ENCODE measurements at regions not wholly inside any gene's neighbourhood (a gene's known extent, or its start where the extent isn't known, plus 50 kb on each side); places are given as distances from the start of the nearest gene placed in this dataset.

DNA sequence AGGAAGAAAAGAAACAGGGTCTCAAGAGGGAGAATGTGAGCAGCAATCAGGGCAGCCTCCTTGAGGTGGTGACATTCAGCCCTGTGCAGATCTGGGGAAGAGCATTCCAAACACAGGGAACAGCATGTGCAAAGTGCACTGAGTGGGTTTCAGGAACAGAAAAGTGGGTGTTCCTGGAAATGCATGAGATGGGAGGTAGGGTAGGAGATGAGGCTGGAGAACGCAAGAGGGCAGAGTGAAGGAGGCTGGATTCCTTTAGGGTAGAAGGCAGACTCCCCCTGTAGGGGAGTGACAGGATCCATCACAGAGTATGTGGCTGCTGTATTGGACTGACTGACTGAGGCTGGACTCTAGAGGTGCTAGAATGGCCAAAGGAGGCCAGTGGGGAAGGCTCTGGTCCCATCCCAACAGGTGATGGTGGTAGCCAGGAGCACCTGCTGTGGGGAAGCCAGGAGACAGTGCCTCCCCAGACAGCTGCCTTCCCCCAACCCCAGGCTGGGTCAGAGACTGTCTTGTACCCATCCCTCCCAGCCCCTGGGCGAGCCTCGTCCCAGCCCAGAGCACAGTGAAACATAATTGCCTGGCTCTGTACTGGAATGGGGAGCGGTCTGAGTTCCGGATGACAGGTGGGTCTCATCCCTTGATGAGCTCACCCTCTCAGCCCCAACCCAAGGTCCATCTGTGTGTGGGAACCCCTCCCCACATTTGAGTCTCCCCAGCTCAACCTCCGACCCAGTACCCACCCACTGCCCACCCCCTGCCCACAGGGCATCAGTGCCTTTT, 419.4 kb downstream of the MN1 start:
- TF ChIP-seq, protein P1, sequence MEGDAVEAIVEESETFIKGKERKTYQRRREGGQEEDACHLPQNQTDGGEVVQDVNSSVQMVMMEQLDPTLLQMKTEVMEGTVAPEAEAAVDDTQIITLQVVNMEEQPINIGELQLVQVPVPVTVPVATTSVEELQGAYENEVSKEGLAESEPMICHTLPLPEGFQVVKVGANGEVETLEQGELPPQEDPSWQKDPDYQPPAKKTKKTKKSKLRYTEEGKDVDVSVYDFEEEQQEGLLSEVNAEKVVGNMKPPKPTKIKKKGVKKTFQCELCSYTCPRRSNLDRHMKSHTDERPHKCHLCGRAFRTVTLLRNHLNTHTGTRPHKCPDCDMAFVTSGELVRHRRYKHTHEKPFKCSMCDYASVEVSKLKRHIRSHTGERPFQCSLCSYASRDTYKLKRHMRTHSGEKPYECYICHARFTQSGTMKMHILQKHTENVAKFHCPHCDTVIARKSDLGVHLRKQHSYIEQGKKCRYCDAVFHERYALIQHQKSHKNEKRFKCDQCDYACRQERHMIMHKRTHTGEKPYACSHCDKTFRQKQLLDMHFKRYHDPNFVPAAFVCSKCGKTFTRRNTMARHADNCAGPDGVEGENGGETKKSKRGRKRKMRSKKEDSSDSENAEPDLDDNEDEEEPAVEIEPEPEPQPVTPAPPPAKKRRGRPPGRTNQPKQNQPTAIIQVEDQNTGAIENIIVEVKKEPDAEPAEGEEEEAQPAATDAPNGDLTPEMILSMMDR (conservative IDR thresholded peaks at IDR 0.05; ENCODE audit: low read depth, low read length), result no peak
- no peak for TF ChIP-seq EZH2 (IDR thresholded peaks at IDR 0.05; ENCODE audit: borderline replicate concordance, low read depth, low read length, poor library complexity, severe bottlenecking)

Data from A673 (cell line).